Gastroesophageal sphincter (tissue), 4 donors: ENCODE measurements at regions not wholly inside any gene's neighbourhood (a gene's known extent, or its start where the extent isn't known, plus 50 kb on each side); places are given as distances from the start of the nearest gene placed in this dataset.

ENCODE experiments used
- ATAC-seq: fragments of 150-250 bp; one replicate; pipeline ENCODE4 v1.9.1; 2016; ENCODE audit warnings: mild to moderate bottlenecking, moderate library complexity
- H3K27ac ChIP-seq, 4 donors: fragments of 200-600 bp; sonication (generic) in 3 of 4; 1 replicate in 3 of 4; 2 replicates in 1 of 4; pipeline ENCODE4 v1.5.1; 2016 to 2019
- H3K27me3 ChIP-seq: fragments of 200-600 bp; sonication (generic); one replicate; pipeline ENCODE4 v1.5.1; 2019
- H3K36me3 ChIP-seq, 2 donors: fragments of 200-600 bp; sonication (generic); one replicate each; pipeline ENCODE4 v1.5.1; 2019; ENCODE audit warnings: control low read depth in 1 of 2
- H3K4me1 ChIP-seq, 3 donors: fragments of 200-600 bp; sonication (generic); 1 replicate in 2 of 3; 2 replicates in 1 of 3; pipeline ENCODE4 v1.5.1; 2016 to 2019; ENCODE audit warnings: control low read depth in 2 of 3
- H3K4me3 ChIP-seq, 2 donors: fragments of 200-600 bp; sonication (generic); one replicate each; pipeline ENCODE4 v1.5.1; 2019; ENCODE audit warnings: mild to moderate bottlenecking in 1 of 2, moderate library complexity in 1 of 2
- H3K9me3 ChIP-seq, 3 donors: fragments of 200-600 bp; sonication (generic); one replicate each; pipeline ENCODE4 v1.5.1; 2017 to 2019; ENCODE audit warnings: control low read depth in 2 of 3
- EP300 ChIP-seq: sonication (generic); formaldehyde crosslinking; IDR thresholded peaks from one replicate; pipeline ENCODE4 v1.6.1; 2017; ENCODE audit warnings: antibody characterized with exemption, mild to moderate bottlenecking
- POLR2A ChIP-seq, 2 donors: fragments of 450-650 bp; IDR thresholded peaks; one replicate each; pipeline ENCODE4 v1.6.1; 2017; ENCODE audit warnings: antibody characterized with exemption in 2 of 2, mild to moderate bottlenecking in 2 of 2, moderate library complexity in 1 of 2
- POLR2AphosphoS5 ChIP-seq: sonication (generic); formaldehyde crosslinking; IDR thresholded peaks from one replicate; pipeline ENCODE4 v1.6.1; 2017; ENCODE audit warnings: antibody characterized with exemption
- WGBS, 2 donors: methylation state at CpG; one replicate each; pipeline ENCODE4 v1.1.5; 2018; ENCODE audit warnings: low coverage in 1 of 2; 5-methylcytosine and 5-hydroxymethylcytosine counted together
- TF ChIP-seq, protein P1 (sequence below), 4 experiments: fragments of 200-600 bp in 2 of 4; fragments of 450-650 bp in 2 of 4; sonication (generic) in 1 of 4; IDR thresholded peaks; one replicate each; pipeline ENCODE4 v1.5.1; 2017 to 2019; ENCODE audit warnings: antibody characterized with exemption in 4 of 4, mild to moderate bottlenecking in 2 of 4, moderate library complexity in 2 of 4

DNA sequence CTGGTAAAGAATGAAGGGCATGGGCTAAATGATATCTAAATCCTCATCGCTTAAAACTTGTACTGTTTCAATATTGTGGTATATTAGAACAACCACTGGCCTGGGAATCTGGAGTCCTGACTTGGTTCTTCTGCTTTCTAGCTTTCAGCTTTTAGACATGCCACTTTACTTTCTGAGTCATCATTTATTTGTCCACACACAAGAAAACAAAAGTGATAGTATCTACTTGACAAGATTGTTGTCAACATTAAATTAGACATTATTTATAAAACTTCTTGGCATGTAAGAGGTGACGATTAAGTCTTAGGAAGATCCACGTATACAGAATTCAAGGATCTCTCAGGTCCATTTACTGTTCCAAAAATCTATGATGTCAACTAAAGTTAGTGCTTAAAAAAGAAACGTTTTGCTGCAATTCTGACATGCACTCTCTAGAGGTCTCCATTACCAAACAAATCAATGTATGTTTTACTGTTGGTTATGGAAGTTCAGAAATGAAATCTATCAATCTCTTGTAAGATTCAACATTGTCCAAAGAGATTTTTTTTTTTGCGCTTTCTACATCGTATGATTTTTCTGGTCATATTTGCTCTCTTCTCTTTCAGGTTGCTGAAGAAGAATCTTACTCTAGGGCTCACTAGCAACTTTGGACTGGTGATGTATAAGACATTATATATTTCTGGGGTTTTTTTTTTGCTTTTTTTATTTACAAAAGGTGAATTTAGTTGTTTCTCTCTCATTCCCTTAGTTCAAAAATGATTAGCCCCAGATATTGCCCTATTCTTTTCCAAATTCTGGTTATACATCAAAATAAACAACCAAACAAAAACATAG lies 53.6 kb upstream of the DYNC1I1 start:
- Histone ChIP-seq H3K4me3 (no peak overlapping the region), H3K27me3 (peaks cover 19% of the 10 kb centered on the region), H3K27ac (no peak overlapping the region), H3K9me3 (no peaks in the 10 kb centered on the region), H3K4me1 (no peaks in the 10 kb centered on the region), H3K36me3 (no peaks in the 10 kb centered on the region)
- no peak for ATAC-seq
- 49% methylated on average over 6 of the region's 6 CpGs for WGBS, 2 donors
- TF ChIP-seq, protein P1, sequence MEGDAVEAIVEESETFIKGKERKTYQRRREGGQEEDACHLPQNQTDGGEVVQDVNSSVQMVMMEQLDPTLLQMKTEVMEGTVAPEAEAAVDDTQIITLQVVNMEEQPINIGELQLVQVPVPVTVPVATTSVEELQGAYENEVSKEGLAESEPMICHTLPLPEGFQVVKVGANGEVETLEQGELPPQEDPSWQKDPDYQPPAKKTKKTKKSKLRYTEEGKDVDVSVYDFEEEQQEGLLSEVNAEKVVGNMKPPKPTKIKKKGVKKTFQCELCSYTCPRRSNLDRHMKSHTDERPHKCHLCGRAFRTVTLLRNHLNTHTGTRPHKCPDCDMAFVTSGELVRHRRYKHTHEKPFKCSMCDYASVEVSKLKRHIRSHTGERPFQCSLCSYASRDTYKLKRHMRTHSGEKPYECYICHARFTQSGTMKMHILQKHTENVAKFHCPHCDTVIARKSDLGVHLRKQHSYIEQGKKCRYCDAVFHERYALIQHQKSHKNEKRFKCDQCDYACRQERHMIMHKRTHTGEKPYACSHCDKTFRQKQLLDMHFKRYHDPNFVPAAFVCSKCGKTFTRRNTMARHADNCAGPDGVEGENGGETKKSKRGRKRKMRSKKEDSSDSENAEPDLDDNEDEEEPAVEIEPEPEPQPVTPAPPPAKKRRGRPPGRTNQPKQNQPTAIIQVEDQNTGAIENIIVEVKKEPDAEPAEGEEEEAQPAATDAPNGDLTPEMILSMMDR (IDR thresholded peaks at IDR 0.05) = peak in 1 of 4 experiments; percentile 31
- no peak for TF ChIP-seq POLR2AphosphoS5

DNA sequence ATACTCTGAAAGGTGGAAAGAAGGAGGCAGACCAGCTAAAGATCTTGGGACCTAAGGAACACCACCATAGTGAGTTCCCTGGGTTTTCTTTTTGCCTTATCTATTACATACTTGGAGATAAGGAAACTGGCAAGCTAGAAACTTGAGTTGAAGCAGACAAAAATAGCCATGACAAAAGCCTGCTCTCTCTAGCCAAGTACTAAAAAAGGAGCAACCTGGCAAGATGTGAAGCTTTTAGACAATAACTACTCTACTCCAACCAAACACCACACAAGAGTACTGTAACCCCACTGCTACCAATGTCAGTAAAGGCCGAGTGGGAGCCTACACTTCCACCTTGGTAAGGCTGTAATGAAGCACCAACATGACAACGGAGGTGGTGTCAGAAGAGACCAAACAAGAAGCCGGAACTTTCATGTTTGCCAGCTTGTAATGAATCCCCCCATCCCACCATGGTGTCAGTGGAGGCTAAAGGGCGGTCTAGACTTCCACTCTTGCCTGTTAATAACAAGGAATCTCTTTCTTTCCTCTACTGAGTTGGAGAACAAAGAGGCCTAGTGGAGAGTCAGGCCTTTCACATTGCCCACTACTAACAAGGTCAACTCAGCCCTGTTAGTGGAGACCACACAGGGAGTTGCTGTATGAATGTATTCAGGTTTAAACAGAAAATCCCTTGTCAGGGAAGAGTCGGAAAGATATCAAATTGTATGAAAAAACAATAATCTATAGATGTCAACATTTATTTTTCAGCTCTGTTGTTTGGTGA lies 55.8 kb upstream of the DYNC1I1 start:
- 48 to 63% methylated on average over 2 to 3 of the region's 5 CpGs for WGBS, 2 donors
- H3K4me3 ChIP-seq = no peak overlapping the region
- peaks cover under 1% of the 10 kb centered on the region for H3K27me3 ChIP-seq
- H3K36me3 ChIP-seq = no peaks in the 10 kb centered on the region
- ATAC-seq = no peak
- no peak overlapping the region for H3K27ac ChIP-seq
- no peak for TF ChIP-seq EP300
- TF ChIP-seq POLR2A (IDR thresholded peaks at IDR 0.05) = no peak
- TF ChIP-seq, protein P1 (IDR thresholded peaks at IDR 0.05) = no peak
- TF ChIP-seq POLR2AphosphoS5 = no peak
- H3K9me3 ChIP-seq = no peaks in the 10 kb centered on the region
- H3K4me1 ChIP-seq = no peaks in the 10 kb centered on the region

DNA sequence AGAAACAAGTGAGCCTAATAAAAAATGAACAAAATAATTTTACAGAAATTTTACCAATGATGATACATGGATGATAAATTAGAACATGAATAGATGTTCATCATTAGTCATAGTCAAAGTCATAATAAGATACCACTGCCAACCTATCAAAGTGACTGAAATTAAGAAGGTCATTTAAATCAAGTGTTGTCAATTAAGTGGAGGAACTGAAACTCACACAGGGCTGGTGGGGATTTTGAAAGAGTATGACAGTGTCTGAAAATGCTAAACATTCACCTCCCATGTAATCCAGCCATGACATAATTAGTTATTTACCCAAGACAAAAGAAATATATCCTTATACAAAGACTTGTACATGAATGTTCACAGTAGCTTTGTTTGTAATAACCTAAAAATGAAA lies 57.1 kb upstream of the DYNC1I1 start:
- no peak for TF ChIP-seq POLR2A (IDR thresholded peaks at IDR 0.05)
- no peak for TF ChIP-seq POLR2AphosphoS5
- H3K4me1 ChIP-seq = no peaks in the 10 kb centered on the region

DNA sequence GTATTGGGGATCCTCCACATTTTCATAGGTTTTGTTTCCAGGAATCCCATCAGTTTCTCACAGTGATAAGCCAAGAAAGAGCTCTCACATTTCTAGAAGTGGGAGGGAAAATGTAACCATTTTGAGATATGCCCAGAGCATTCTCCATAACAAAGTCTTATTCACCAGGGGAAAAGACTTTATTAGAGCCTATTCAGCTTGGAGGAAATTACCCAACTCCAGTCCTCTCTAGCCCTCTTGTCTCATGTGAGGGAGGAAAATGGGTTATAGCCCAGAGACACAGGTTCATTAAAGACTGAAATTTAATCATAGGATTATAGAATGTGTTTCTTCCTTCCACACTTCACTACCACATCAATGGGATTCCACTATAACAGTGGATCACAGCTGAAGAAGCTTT lies 61.6 kb upstream of the DYNC1I1 start:
- H3K36me3 ChIP-seq = no peaks in the 10 kb centered on the region
- ATAC-seq = no peak
- H3K27ac ChIP-seq = no peak overlapping the region
- no peak overlapping the region for H3K4me3 ChIP-seq
- TF ChIP-seq POLR2AphosphoS5 (no peak), POLR2A (IDR thresholded peaks at IDR 0.05) (no peak), EP300 (no peak)
- TF ChIP-seq, protein P1 (IDR thresholded peaks at IDR 0.05) = no peak
- H3K27me3 ChIP-seq = peaks cover 12% of the 10 kb centered on the region
- H3K9me3 ChIP-seq = peaks cover 0 to 7% (median 0%) of the 10 kb centered on the region in 3 donors
- H3K4me1 ChIP-seq = no peaks in the 10 kb centered on the region

More for the DNA sequence above, 57.1 kb upstream of the DYNC1I1 start:
- Histone ChIP-seq H3K27me3 (no peaks in the 10 kb centered on the region), H3K36me3 (no peaks in the 10 kb centered on the region), H3K27ac (no peak overlapping the region), H3K9me3 (no peaks in the 10 kb centered on the region), H3K4me3 (no peak overlapping the region)
- ATAC-seq = no peak

DNA sequence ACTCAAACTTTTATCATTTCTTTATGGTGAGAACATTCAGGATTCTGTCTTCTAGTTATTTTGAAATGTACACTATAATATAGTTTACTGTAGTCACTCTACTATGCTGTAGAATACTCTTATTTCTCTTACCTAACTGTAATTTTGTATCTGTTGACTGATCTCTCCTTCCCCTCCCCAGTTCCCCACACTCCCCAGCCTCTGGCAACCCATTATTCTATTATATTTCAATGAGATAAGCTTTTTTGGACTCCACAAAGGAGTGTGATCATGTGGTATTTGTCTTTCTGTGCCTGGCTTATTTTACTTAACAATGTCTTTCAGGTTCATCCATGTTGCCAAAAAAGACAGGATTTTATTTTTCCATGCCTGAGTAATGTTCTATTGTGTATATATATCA lies 71.4 kb upstream of the DYNC1I1 start:
- no peak overlapping the region for H3K27ac ChIP-seq
- TF ChIP-seq POLR2AphosphoS5 (no peak), EP300 (no peak), POLR2A (IDR thresholded peaks at IDR 0.05) (no peak)
- TF ChIP-seq, protein P1 (IDR thresholded peaks at IDR 0.05) = no peak
- peaks cover 11% of the 10 kb centered on the region for H3K27me3 ChIP-seq
- H3K4me1 ChIP-seq = no peaks in the 10 kb centered on the region
- no peak for ATAC-seq
- H3K9me3 ChIP-seq = no peaks in the 10 kb centered on the region
- no peaks in the 10 kb centered on the region for H3K36me3 ChIP-seq
- no peak overlapping the region for H3K4me3 ChIP-seq
